GM12875 (cell line): ENCODE measurements at regions not wholly inside any gene's neighbourhood (a gene's known extent, or its start where the extent isn't known, plus 50 kb on each side); places are given as distances from the start of the nearest gene placed in this dataset.

Experiments used
- H3K4me3 ChIP-seq: one replicate; pipeline ENCODE4 v1.5.1; 2011; ENCODE audit warnings: low read depth, low read length, control low read depth
- TF ChIP-seq, protein P1 (sequence below): IDR thresholded peaks from 2 replicates; pipeline ENCODE4 v1.5.1; 2011; ENCODE audit warnings: low read depth, mild to moderate bottlenecking, control low read depth, inconsistent platforms, low read length, moderate library complexity, borderline replicate concordance; ENCODE audit not compliant: insufficient read depth

DNA sequence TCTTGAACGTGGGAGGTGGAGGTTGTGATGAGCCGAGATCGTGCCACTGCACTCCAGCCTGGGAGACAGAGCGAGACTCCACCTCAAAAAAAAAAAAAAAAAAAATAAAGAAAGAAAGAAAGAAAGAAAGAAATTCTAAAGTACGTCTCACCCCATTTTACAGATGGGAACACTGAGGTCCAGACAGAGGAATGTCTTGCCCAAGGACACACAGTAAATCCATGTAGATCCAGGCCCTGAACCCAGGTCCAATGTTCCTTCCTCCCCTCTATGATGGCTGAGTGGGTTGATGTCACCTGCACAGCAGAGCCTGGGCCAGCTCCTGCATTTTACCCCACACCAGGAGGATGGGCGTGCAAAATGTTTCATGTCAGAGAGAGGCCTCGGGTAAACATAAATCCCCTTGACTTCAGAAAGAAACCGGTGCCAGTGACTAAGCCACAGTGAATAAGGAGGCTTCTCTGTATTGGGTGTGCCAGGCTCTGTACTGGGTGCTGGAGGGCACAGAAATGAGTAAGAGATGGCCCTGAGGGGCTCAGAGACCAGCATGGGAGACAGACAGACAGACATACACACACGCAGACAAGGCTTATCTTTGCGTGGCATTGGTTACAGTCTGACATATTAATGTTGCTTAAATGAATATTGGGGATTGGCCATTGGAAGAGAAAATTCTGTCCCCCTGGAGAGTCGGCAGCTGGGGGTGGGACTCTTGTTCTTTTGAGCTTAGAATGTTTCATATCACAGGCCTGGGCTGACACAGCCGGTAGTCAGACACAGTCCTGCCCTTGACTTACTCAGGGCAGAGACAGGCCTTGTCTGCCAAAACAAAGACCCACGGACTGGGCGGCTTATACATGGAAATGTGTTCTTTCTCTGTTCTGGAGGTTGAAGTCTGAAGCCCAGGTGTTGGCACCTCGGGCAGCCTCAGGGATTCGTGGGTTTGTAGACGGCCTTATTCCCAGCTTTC is 105.4 kb downstream of the MIAT start:
- H3K4me3 ChIP-seq: no peak overlapping the region
- TF ChIP-seq, protein P1, sequence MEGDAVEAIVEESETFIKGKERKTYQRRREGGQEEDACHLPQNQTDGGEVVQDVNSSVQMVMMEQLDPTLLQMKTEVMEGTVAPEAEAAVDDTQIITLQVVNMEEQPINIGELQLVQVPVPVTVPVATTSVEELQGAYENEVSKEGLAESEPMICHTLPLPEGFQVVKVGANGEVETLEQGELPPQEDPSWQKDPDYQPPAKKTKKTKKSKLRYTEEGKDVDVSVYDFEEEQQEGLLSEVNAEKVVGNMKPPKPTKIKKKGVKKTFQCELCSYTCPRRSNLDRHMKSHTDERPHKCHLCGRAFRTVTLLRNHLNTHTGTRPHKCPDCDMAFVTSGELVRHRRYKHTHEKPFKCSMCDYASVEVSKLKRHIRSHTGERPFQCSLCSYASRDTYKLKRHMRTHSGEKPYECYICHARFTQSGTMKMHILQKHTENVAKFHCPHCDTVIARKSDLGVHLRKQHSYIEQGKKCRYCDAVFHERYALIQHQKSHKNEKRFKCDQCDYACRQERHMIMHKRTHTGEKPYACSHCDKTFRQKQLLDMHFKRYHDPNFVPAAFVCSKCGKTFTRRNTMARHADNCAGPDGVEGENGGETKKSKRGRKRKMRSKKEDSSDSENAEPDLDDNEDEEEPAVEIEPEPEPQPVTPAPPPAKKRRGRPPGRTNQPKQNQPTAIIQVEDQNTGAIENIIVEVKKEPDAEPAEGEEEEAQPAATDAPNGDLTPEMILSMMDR: no peak

DNA sequence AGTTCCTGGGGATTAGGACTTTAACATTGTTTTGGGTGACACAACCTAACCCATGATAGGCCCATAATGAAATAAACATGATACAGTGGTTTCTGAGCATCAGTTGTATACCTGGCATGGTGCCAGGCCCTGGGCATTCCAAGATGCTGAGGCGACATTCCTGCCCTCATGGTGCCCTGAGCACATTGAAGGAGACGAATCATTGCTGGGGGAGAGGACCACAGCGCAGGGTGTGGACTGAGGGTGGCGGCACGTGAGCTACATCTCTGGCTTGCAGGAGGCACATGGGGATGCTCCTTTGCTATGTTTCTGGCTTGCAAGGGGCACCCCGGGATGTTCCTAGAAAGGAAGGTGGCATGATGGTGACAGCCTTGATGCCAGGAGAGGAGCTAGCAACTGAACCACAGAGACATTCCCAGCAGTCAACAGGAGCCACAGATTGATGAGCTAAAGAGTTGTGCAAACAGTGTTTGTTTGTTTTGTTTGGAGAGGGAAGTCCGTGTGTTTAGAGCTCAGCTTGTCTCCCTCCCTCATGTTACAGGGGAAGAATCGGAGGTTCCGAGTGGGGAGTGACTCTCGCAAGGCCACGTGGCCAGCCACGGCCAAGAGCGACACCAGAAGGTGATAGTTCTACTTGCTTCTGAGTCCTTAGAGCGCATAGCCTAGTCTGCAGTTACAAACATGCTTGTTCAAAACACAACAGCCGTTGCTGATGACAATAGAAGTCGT is 106.4 kb downstream of the MIAT start:
- no peak overlapping the region for H3K4me3 ChIP-seq
- TF ChIP-seq, protein P1: no peak

DNA sequence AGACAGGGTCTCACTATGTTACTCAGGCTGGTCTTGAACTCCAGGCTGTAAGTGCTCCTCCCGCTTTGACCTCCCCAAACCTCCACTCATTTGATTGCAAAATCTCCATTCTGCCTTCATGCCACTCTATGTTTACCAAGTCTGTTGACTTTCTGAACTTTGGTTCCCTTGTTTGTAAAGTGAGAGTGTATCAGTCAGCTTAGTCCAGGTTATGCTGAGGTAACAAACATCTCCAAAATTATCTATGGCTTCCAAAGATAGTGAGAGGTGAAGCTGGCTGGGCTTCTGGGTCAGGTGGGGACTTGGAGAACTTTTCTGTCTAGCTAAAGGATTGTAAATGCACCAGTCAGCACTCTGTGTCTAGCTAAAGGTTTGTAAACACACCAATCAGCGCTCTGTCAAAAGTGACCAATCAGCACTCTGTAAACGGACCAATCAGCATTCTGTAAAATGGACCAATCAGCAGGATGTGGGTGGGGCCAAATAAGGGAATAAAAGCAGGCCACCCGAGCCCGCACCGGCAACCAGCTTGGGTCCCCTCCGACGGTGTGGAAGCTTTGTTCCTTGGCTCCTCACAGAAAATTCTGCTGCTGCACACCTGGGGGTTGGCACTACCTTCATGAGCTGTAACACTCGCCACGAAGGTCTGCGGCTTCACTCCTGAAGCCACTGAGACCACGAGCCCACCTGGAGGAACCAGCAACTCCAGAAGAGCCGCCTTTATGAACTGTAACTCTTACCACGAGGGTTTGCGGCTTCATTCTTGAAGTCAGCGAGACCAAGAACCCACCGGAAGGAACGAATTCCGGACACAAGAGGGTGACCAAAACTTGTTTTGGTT is 109.3 kb downstream of the MIAT start:
- TF ChIP-seq, protein P1: no peak

DNA sequence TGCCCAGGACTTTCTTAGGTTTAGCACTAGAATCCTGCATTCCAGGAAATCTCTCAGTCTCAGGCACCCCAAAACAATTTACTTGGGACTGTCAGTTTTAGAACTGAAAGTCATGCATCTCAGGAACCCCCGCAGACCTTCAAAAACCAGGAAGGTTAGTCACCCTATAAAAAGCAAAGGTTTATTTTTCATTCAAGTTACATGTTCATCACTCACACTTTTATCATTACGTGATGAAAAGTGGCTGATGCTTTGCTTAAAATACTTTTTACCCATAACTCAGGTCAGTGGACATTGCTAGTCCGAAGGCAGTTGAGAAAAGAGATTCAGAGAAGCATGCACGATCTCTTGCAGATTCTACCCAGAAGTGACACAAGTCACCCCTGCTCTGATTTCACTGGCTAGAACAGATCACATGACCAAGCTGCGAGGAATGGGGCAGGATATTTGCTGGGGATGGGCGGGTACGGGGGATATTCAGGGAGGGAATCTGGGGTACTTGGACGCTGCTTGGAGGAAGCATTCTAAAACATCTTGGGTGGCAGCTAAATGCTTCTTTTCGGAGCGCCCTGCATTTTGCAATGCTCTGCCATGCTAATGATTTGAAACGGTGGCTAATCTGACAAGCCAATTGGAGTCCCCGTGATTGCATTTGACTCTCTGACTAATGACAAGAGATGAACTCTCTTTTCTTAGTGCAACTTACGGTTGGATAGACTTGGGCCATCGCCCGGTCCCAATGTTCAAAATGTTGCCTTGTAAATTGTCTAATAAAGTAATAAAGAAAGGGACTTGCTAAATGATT is 110.2 kb downstream of the MIAT start:
- TF ChIP-seq, protein P1: no peak
- H3K4me3 ChIP-seq: no peak overlapping the region

More for the DNA sequence above, 109.3 kb downstream of the MIAT start:
- H3K4me3 ChIP-seq: no peak overlapping the region

DNA sequence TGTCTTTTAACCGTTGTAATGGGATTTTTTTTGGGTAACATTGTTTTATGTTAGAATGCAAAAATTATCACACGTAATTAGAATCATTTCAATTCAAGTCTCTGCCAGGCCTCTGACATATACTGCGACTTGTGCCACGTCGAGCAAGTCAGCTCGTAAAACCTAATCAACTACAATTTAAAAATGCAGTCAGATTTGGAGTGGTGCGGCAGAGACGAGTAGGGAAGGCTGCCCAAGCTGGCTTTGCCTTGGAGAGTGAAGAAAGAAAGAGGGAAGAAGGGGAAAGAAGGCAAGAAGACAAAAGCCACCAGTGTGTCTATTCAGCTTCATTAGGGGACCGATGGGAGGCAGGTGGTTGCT is 110.7 kb downstream of the MIAT start:
- H3K4me3 ChIP-seq: no peak overlapping the region
- TF ChIP-seq, protein P1: no peak

DNA sequence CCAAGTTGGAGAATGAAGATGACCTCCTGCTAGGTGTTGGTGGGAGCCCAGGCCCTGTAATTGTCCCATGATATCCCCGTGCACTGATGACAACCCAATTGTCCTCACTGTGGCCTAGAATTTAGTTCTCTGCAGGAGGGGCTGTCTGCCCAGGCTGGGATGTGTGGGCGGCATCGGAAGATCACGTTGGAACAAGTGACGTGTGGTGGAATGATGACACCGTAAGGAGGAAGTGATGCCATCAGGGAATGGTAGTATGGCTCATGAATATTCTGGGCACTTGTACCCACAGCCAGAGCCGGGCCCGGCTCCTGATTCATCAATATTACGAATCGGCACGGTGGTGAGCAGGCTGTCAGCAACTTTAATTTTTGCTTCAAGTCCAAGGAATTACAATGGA is 111.6 kb downstream of the MIAT start:
- TF ChIP-seq, protein P1: no peak
- H3K4me3 ChIP-seq: no peak overlapping the region
